ENCODE measurements at regions not wholly inside any gene's neighbourhood (a gene's known extent, or its start where the extent isn't known, plus 50 kb on each side); places are given as distances from the start of the nearest gene placed in this dataset.
"Not testable (repeated sequence)": the region's sequence is repeated elsewhere in the genome, so short reads cannot be mapped to it uniquely, and the experiment has no call there.

DNA sequence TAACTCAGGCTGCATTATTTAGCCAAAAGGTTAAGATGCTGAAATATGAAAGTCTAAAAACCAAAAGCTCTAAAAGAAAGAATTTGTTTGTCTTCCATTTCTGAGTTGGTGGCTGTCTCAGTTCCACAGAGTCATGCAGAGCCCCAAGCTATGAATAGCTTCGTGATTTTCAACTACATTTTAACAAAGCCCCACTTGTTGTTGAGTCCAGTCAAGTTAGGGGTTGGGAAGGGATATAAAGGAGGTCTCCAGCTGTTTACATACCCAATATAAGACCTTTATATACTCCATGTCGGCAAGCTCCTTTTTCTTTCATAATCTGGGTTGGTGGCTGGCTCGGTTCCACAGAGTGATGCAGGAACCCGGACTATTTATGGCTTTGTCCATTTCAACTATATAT lies 924.6 kb upstream of the PRKX start:
- Histone ChIP-seq H3K27me3 (ENCODE audit: control insufficient read depth, insufficient read depth, low read length) (no peaks in the 10 kb centered on the region), H3K4me3 (ENCODE audit: insufficient read depth, low read depth, low read length) (no peak overlapping the region), H3K36me3 (replicated peaks; ENCODE audit: control insufficient read depth, insufficient read depth, low read length) (no peaks in the 10 kb centered on the region)
- no peak for DNase-seq

GRCh38 chrX:4627414-4627813 lies 914.0 kb upstream of the PRKX start:
- H3K36me3 ChIP-seq (replicated peaks; ENCODE audit: control insufficient read depth, insufficient read depth, low read length), result no peaks in the 10 kb centered on the region
- no peak for DNase-seq
- H3K27me3 ChIP-seq (ENCODE audit: control insufficient read depth, insufficient read depth, low read length), result no peaks in the 10 kb centered on the region
- no peak overlapping the region for H3K4me3 ChIP-seq (ENCODE audit: insufficient read depth, low read depth, low read length)

- DNase-seq, result peak; percentile 4
- H3K27me3 ChIP-seq (ENCODE audit: control insufficient read depth, insufficient read depth, low read length), result no peaks in the 10 kb centered on the region
- no peaks in the 10 kb centered on the region for H3K36me3 ChIP-seq (replicated peaks; ENCODE audit: control insufficient read depth, insufficient read depth, low read length)
- H3K4me3 ChIP-seq (ENCODE audit: insufficient read depth, low read depth, low read length), result no peak overlapping the region
Measured at GRCh38 chrX:4622486-4623167, 909.2 kb upstream of the PRKX start.

DNA sequence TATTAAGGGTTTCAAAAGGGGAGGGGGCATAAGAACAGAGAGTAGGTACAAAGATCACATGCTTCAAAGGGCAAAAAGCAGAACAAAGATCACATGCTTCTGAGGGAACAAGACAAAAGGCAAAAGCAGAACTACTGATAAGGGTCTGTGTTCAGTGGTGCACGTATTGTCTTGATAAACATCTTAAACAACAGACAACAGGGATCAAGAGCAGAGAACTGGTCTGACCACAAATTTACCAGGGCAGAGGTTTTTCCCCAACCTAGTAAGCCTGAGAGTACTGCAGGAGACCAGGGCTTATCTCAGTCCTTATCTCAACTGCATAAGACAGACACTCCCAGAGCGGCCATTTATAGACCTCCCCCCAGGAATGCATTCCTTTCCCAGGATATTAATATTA lies 900.2 kb upstream of the PRKX start:
- not testable (repeated sequence) for H3K4me3 ChIP-seq (ENCODE audit: insufficient read depth, low read depth, low read length); DNase-seq; H3K27me3 ChIP-seq (ENCODE audit: control insufficient read depth, insufficient read depth, low read length); H3K36me3 ChIP-seq (replicated peaks; ENCODE audit: control insufficient read depth, insufficient read depth, low read length)

- Histone ChIP-seq H3K4me3 (ENCODE audit: insufficient read depth, low read depth, low read length) (no peak overlapping the region), H3K27me3 (ENCODE audit: control insufficient read depth, insufficient read depth, low read length) (no peaks in the 10 kb centered on the region), H3K36me3 (replicated peaks; ENCODE audit: control insufficient read depth, insufficient read depth, low read length) (no peaks in the 10 kb centered on the region)
- DNase-seq, result no peak
Measured at GRCh38 chrX:4588893-4589292, 875.4 kb upstream of the PRKX start.

- no peaks in the 10 kb centered on the region for H3K36me3 ChIP-seq (replicated peaks; ENCODE audit: control insufficient read depth, insufficient read depth, low read length)
- no peaks in the 10 kb centered on the region for H3K27me3 ChIP-seq (ENCODE audit: control insufficient read depth, insufficient read depth, low read length)
- no peak overlapping the region for H3K4me3 ChIP-seq (ENCODE audit: insufficient read depth, low read depth, low read length)
- no peak for DNase-seq
Measured at GRCh38 chrX:4588466-4588865, 875.0 kb upstream of the PRKX start.

DNA sequence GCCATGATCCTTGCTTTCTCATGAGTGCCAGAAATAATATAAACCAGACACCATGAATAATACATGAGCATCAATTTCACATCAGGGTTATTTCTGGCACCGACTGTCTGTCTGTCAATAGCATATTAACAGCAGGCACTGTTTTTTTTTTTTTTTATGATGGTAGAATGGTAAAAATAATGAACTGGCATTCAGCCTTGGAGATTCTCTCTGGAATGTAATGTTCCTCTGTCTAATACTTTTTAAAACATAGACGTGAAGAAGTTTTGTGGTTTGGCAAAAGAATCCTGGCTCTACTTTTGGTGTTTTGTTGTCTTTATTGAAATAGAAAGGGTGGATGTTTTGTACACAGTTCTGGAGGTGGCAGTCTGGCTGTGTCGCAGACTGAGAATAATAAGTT lies 874.6 kb upstream of the PRKX start:
- H3K36me3 ChIP-seq (replicated peaks; ENCODE audit: control insufficient read depth, insufficient read depth, low read length), result no peaks in the 10 kb centered on the region
- no peaks in the 10 kb centered on the region for H3K27me3 ChIP-seq (ENCODE audit: control insufficient read depth, insufficient read depth, low read length)
- no peak overlapping the region for H3K4me3 ChIP-seq (ENCODE audit: insufficient read depth, low read depth, low read length)
- no peak for DNase-seq

- no peaks in the 10 kb centered on the region for H3K27me3 ChIP-seq (ENCODE audit: control insufficient read depth, insufficient read depth, low read length)
- H3K4me3 ChIP-seq (ENCODE audit: insufficient read depth, low read depth, low read length), result no peak overlapping the region
- H3K36me3 ChIP-seq (replicated peaks; ENCODE audit: control insufficient read depth, insufficient read depth, low read length), result no peaks in the 10 kb centered on the region
- no peak for DNase-seq
Measured at GRCh38 chrX:4579999-4580398, 866.5 kb upstream of the PRKX start.

DNA sequence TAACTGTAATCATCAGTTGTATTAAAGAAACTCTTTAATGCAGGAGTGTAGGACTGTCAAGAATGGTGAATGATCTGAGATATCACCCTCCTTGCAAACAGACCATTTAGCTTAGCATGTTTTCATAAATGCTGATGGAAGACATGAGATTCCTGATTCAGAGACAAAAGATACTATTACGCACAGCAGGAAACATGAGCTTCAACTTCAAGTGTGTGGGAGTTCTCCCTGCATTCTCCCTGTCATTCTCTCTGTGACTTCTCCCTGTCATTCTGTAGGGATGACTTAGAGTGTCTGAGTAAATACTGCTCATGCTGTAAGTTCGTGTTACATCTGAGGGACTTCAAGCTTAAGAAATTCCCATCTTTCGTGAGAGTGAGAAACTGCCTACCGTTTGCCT lies 866.0 kb upstream of the PRKX start:
- no peak for DNase-seq
- no peaks in the 10 kb centered on the region for H3K36me3 ChIP-seq (replicated peaks; ENCODE audit: control insufficient read depth, insufficient read depth, low read length)
- H3K4me3 ChIP-seq (ENCODE audit: insufficient read depth, low read depth, low read length), result no peak overlapping the region
- no peaks in the 10 kb centered on the region for H3K27me3 ChIP-seq (ENCODE audit: control insufficient read depth, insufficient read depth, low read length)

- Histone ChIP-seq H3K27me3 (ENCODE audit: control insufficient read depth, insufficient read depth, low read length) (no peaks in the 10 kb centered on the region), H3K4me3 (ENCODE audit: insufficient read depth, low read depth, low read length) (no peak overlapping the region), H3K36me3 (replicated peaks; ENCODE audit: control insufficient read depth, insufficient read depth, low read length) (no peaks in the 10 kb centered on the region)
- DNase-seq, result peak; percentile 2
Measured at GRCh38 chrX:4572691-4573090, 859.2 kb upstream of the PRKX start.

- no peak for DNase-seq
- Histone ChIP-seq H3K4me3 (ENCODE audit: insufficient read depth, low read depth, low read length) (no peak overlapping the region), H3K27me3 (ENCODE audit: control insufficient read depth, insufficient read depth, low read length) (no peaks in the 10 kb centered on the region), H3K36me3 (replicated peaks; ENCODE audit: control insufficient read depth, insufficient read depth, low read length) (no peaks in the 10 kb centered on the region)
Measured at GRCh38 chrX:4570151-4570550, 856.7 kb upstream of the PRKX start.

DNA sequence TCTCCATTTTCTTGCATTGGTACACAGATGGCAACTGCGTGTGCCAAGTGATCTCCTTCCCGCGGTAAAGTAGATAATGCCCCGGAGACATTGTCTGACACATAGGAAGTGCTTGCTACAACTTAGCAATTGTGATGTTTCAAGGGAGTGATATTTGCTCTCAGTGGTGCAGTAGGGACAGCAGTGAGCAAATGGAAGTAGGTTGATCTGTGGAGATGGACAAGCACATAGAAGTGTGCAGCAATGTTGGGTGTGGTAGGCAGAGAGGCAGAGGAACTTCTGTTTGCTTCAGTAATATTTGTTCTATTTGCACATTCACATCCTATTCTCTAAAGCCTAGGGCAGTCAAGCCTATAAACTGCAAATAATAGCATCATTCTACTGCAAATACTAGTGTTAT lies 846.7 kb upstream of the PRKX start:
- DNase-seq, result no peak
- no peak overlapping the region for H3K4me3 ChIP-seq (ENCODE audit: insufficient read depth, low read depth, low read length)
- no peaks in the 10 kb centered on the region for H3K27me3 ChIP-seq (ENCODE audit: control insufficient read depth, insufficient read depth, low read length)
- H3K36me3 ChIP-seq (replicated peaks; ENCODE audit: control insufficient read depth, insufficient read depth, low read length), result no peaks in the 10 kb centered on the region

- H3K36me3 ChIP-seq (replicated peaks; ENCODE audit: control insufficient read depth, insufficient read depth, low read length), result no peaks in the 10 kb centered on the region
- DNase-seq, result peak; percentile 22
- no peaks in the 10 kb centered on the region for H3K27me3 ChIP-seq (ENCODE audit: control insufficient read depth, insufficient read depth, low read length)
- H3K4me3 ChIP-seq (ENCODE audit: insufficient read depth, low read depth, low read length), result no peak overlapping the region
Measured at GRCh38 chrX:4550018-4550417, 836.6 kb upstream of the PRKX start.

GRCh38 chrX:4547213-4547836 lies 833.9 kb upstream of the PRKX start:
- Histone ChIP-seq H3K4me3 (ENCODE audit: insufficient read depth, low read depth, low read length) (no peak overlapping the region), H3K36me3 (replicated peaks; ENCODE audit: control insufficient read depth, insufficient read depth, low read length) (no peaks in the 10 kb centered on the region), H3K27me3 (ENCODE audit: control insufficient read depth, insufficient read depth, low read length) (no peaks in the 10 kb centered on the region)
- DNase-seq, result peak; percentile 7

GRCh38 chrX:4546178-4546577 lies 832.7 kb upstream of the PRKX start:
- not testable (repeated sequence) for H3K4me3 ChIP-seq (ENCODE audit: insufficient read depth, low read depth, low read length); H3K27me3 ChIP-seq (ENCODE audit: control insufficient read depth, insufficient read depth, low read length); H3K36me3 ChIP-seq (replicated peaks; ENCODE audit: control insufficient read depth, insufficient read depth, low read length); DNase-seq

DNA sequence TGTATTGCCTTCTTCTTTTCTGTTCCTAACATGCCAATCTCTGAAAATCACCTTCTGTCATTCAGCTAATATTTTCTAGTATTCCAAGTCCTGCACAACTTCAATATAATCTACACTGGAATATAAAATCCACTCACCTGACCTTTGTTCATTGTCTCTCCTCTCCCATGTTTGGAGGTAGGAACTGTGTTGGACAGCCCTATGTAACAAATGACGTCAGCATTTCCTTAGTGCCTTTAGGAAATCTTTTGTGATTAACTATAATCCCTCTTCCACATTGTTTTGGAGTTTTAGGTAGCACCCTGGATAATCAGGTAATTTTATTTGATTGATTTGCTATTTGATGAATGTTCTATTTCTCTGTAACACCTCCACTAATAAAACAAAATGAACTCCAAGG lies 814.8 kb upstream of the PRKX start:
- no peak for DNase-seq
- Histone ChIP-seq H3K36me3 (replicated peaks; ENCODE audit: control insufficient read depth, insufficient read depth, low read length) (no peaks in the 10 kb centered on the region), H3K27me3 (ENCODE audit: control insufficient read depth, insufficient read depth, low read length) (no peaks in the 10 kb centered on the region), H3K4me3 (ENCODE audit: insufficient read depth, low read depth, low read length) (no peak overlapping the region)

All from H7 (cell line).